ENCODE measurements at regions not wholly inside any gene's neighbourhood (a gene's known extent, or its start where the extent isn't known, plus 50 kb on each side); places are given as distances from the start of the nearest gene placed in this dataset.
"Not testable (repeated sequence)": the region's sequence is repeated elsewhere in the genome, so short reads cannot be mapped to it uniquely, and the experiment has no call there.

DNA sequence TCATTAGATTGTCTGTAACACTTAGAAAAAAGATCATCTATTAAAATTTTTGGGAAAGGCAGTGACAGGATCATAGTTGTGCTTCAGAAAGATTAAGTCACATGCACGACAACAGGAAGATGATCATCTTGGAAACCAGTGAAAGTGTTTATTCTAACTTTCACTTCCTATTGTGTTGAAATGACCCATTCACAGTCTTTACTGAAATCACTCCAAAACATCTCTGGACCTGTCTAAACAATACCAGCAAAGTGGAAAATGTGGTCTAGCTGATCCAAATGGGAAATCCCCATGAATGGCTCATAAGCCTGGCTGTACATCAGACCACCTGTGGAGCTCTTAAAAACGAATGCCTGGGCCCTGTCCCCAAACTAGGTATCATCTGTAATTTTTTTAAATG, 111.1 kb upstream of the ETV3 start:
- no peak for DNase-seq

DNA sequence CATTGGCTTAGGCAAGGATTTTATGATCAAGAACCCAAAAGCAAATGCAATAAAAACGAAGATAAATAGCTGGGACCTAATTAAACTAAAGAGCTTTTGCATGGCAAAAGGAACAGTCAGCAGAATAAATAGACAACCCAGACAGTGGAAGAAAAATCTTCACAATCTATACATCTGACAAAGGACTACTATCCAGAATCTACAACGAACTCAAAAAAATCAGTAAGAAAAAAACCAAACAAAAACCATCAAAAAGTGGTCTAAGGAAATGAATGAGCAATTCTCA, 109.5 kb upstream of the ETV3 start:
- DNase-seq, result not testable (repeated sequence)

- no peak for DNase-seq
These were observed 109.0 kb upstream of the ETV3 start for GRCh38 chr1:157247005-157247763.

DNA sequence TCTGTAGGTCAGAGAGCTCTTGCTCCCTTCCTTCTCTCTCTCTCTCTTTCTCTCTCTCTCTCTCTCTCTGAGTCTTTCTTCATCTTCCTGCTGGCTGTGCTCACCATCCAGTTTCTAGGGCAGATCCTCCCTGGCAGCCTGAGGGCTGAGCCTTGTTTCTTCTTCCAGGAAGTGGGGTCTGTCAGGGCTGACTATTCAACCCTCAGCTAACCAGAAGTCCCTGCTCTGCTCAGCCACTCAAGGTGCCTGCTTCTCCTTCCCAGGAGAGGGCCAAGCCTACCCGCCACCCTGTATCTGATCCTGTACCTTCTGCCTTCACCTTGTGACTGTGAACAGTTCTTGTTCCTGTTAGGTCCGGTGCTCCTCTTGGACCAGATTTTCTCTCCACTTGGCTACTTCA, 107.6 kb upstream of the ETV3 start:
- DNase-seq, result no peak

- DNase-seq, result no peak
These were observed 103.0 kb upstream of the ETV3 start for GRCh38 chr1:157241185-157241538.

DNA sequence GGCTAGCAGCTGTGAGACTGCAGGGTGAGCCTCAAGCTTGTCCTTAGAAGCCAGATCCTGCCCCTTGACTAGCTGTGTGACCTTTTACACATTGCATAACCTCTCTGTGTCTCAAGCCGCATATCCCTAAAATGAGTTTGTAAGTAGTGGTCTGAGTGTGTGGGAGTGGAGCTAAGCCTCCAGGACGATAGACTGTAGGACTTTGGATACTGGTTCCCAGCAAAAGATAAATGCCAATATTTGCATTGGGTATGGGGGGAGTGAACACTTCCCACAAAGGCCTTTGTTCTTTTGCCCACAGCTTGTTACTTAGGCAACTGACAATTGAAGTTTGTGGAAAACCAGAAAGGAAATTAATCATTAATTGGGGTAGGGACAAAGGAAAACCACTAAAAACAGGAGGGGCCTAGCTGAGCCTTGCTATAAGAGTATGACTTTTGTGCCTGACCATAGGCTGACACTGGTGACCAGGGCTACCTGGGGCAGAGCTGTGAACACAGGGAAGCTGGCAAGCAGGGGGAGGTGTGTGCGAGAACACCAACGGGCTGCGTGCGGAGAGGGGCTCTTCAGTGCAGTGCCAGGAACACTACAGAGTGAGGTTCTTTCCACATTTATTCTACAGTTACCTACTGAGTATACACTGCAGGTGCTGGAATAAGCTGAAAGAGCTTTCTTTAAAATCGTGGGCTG, 102.4 kb upstream of the ETV3 start:
- DNase-seq, result no peak

DNA sequence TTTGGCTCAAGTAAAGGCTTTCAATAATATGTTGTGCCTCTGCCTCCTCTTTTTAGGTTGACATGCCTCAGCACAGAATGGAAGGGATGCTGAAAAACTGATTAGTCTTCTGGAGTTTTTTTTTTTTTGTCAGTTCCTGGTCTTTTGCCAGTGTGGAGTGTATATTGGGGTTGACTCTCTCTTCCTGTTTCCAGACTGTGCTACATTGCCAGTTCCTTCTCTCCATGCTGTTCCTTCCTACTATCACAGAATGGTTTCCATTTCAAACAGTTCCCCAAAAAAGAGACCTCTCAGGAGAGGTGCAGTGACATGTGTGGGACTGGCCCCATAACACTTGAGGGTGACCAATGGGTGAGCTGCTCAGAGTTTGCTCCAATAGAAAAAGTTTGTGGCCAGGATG, 101.7 kb upstream of the ETV3 start:
- DNase-seq, result no peak

DNA sequence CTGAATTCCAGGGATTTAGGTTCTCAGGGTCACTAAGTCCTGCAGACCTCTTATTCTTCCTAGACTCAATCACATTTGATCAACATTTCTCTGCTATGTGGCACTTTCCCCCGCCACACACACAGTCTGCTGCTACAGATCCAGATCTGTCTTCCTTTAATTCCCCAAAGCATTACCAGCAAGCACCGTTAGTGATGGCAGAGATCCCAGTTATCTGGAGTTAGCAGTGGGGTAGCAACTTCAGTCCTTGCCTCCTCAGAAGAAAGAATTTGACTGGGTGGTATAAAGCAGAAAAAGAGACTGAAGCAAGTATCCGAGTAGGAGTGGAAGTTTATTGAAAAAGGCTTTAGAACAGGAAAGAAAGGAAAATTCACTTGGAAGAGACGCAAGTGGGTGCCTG, 100.4 kb upstream of the ETV3 start:
- no peak for DNase-seq

DNA sequence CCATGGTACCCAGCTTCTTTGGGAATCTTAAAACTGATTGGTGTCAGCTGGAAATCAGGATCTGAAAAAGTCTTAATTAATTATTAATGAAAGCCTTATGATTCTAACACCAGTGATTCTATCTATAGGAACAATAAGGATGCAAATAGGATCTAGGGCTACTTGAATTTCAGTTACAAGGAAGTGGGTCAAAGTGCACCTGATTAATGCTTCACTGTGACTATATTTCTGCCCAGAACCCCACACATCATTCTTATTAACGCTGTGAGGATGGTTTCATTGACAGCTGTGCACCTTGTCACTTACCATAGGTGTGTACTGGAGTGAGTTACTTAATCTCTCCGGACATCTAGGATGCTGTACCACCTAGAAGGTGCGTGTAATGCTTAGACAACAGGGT, 99.8 kb upstream of the ETV3 start:
- no peak for DNase-seq

DNA sequence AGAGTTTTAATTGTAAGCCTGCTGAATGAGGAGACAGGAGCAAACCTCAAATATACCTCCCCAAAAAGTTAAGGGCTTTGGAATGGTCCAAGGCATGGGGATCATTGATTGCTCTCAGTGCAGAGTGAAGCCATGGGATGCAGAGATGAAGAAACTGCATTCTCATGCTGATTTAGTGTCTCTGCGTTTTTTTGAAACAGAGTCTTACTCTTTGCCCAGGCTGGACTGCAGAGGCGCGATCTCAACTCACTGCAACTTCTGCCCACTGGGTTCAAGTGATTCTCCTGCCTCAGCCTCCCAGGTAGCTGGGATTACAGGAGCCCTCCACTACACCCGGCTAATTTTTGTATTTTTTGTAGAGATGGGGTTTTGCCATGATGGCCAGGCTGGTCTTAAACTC, 99.3 kb upstream of the ETV3 start:
- DNase-seq, result no peak

- no peak for DNase-seq
These were observed 97.9 kb upstream of the ETV3 start for GRCh38 chr1:157236072-157236471.

DNA sequence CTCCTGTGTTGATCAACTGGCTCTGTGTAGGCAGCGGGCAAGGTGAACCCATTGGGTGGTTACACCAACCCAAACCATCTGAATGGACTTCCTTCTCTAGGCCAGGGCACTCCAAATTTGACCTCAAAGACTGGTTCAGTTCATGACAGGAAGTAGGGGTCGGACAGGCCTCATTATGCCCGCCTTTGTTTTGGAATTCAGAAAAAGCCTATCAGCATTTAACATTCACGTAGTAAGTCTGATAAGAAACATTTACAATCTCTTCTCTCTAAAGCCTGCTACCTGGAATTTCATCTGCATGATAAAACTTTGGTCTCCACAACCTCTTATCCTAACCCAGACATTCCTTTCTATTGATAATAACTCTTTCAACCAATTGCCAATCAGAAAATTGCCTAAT, 97.1 kb upstream of the ETV3 start:
- DNase-seq, result no peak

DNA sequence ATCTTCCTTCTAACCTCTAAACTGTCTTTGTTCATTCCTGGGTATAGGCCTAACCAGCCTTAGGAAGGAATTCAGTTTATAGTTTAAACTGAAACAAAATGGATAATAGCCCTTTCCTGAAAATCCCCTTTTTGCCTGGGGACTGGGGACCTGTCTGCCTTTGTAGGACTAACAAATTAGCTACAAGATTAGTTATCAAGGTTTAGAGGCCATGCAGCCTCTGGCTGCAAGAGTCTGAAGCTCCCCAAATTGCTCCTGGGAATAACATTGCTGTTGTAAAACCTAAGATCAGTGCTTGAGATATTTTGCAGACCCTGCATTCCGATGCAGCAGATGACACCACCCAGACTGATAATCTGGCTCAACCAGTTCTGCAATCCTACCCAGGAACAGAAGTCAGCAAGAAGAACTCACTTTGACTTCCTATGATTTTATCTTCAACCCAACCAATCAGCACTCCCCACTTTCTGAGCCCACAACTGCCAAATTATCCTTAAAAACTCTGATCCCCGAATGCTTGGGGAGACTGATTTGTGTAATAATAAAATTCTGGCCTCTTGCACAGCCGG, 96.6 kb upstream of the ETV3 start:
- no peak for DNase-seq

GRCh38 chr1:157233131-157233530, 94.9 kb upstream of the ETV3 start:
- DNase-seq, result no peak

- no peak for DNase-seq
These were observed 93.8 kb upstream of the ETV3 start for GRCh38 chr1:157231846-157232525.

DNA sequence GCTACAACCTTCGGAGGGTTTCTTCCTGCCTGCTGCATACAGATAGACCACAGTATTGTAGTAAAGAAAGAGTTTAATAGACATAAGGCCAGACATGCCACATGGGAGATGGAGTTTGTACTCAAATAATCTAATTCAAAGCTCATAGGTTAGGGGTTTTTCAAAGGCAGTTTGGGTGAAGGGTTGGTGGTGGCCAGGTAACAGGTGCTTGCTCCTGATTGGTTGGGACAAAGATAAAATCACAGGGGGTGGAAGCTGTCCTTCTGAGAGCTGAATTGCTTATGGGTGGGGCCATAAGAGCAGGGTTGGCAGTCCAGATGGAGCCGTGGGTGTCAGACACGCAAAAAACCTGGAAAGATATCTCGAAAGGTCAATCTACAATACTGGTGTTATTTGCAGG, 92.3 kb upstream of the ETV3 start:
- no peak for DNase-seq

GRCh38 chr1:157227700-157228099, 89.5 kb upstream of the ETV3 start:
- no peak for DNase-seq

- no peak for DNase-seq
These were observed 88.5 kb upstream of the ETV3 start for GRCh38 chr1:157226739-157227138.

GRCh38 chr1:157219600-157219999, 81.4 kb upstream of the ETV3 start:
- no peak for DNase-seq

DNA sequence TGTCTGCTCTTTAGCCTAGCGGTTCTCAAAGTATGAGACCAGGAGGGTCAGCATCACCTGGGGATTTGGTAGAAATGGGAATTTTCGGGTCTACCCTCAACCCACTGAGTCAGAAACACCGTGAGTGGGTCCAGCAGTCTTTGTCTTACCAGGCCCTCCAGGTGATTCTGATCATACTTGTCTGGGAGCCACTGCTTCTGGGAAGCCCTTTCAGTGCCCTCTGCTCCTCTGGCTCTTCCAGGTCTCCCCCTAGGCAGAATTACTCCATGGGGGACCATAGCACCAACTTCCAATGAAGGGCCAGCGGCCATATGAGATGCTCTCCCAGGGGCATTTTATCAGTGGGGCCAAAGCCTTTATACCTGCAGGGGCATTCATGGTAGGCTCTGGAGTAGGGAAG, 81.0 kb upstream of the ETV3 start:
- no peak for DNase-seq

- no peak for DNase-seq
These were observed 80.5 kb upstream of the ETV3 start for GRCh38 chr1:157218671-157219070.

DNA sequence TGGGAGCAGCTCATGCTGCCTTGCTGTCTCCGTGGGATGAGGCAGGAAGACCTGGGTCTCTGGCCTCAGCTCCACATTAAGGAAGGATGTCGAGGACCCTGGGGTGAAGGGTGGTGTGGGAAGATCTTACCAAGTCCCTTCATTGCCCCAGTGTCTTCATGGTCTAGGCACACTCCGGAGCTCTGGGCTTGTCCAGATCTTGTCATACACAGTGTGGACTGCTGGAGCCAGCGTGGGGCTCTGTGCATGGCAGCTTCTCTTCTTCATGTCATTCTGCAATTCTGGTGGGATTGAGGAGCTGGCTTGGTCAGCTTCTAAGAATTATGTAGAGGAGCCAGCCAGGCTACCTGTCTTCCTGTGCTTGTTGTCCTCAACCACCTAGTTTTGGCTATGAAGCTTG, 79.3 kb upstream of the ETV3 start:
- DNase-seq, result no peak

DNA sequence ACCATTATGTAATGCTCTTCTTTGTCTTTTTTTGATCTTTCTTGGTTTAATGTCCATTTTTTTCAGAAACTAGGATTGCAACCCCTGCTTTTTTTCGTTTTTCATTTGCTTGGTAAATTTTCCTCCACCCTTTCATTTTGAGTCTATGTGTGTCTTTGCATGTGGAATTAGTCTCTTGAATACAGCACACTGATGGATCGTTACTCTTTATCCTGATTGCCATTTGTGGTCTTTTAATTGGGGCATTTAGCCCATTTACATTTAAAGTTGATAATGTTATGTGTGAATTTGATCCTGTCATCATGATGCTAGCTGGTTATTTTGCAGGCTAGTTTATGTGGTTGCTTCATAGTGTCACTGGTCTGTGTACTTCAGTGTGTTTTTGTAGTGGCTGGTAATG, 75.6 kb upstream of the ETV3 start:
- DNase-seq, result no peak

DNA sequence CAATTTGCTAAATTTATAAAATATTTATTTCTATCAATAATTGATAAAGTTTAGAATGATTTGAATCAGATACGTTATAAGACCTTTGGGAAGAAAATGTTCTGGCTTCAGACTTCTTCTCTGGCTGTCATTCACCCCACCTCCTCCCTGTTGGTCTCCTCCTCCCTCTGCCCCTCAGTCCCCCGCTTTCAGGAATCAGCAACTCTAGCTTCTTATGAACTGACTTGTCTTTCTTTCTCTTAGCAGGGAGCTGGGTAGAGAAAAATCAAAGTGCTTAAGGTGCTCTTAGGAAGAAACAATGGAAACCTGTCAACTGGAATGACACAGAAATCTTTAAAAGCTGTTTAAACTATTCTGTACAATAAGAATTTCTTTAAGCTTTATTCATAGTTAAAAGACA, 71.3 kb upstream of the ETV3 start:
- DNase-seq, result no peak

All from dermis blood vessel endothelial cell (primary cell).